ENCODE measurements at regions not wholly inside any gene's neighbourhood (a gene's known extent, or its start where the extent isn't known, plus 50 kb on each side); places are given as distances from the start of the nearest gene placed in this dataset.

DNA sequence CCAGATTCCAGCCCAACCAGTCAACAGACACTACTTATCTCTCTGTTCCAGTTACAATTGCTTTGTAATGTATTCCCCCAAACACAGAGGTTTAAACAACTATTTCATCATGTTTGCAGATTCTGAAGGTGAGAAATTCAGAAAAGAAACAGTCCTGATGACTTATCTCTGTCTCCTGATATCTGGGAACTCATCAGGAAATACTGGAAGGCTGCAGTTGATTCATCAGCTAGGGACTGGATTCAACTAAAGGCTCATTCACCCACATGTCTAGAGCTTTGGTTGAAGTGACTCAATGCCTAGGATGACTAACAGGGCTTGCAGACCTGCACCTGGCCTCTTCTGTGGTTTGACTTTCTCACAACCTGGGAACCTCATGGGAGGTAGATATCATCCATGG is 56.6 kb upstream of the GPC6 start:
- no peak for TF ChIP-seq EP300 (conservative IDR thresholded peaks at IDR 0.05; ENCODE audit: poor library complexity, severe bottlenecking)
- no peak for TF ChIP-seq CTCF (IDR thresholded peaks at IDR 0.05; ENCODE audit: poor library complexity, severe bottlenecking)
- no peak for TF ChIP-seq REST (IDR thresholded peaks at IDR 0.05; ENCODE audit: borderline replicate concordance)
- no peak for TF ChIP-seq POLR2AphosphoS5 (IDR thresholded peaks at IDR 0.05)
- no peak for TF ChIP-seq RAD21 (conservative IDR thresholded peaks at IDR 0.05)
- no peak for TF ChIP-seq TAF1 (IDR thresholded peaks at IDR 0.05; ENCODE audit: low read depth)
- TF ChIP-seq EZH2 (IDR thresholded peaks at IDR 0.05; ENCODE audit: borderline replicate concordance, insufficient read depth, low read length, poor library complexity, severe bottlenecking): no peak
- no peak for TF ChIP-seq MXI1 (conservative IDR thresholded peaks at IDR 0.05; ENCODE audit: poor library complexity, severe bottlenecking)
